BLaER1 treated with 17β-estradiol and CSF1 and Interleukin-3, amounts not matched to agents 10 nM and 100 nM (cell line): ENCODE measurements at regions not wholly inside any gene's neighbourhood (a gene's known extent, or its start where the extent isn't known, plus 50 kb on each side); places are given as distances from the start of the nearest gene placed in this dataset.

Experiments
- H3K27ac ChIP-seq, 11 experiments: shearing (Covaris generic); formaldehyde crosslinking; 2 replicates each; pipeline ENCODE4 v1.8.1; 2022
- H3K27me3 ChIP-seq, 11 experiments: shearing (Covaris generic); formaldehyde crosslinking; 2 replicates each; pipeline ENCODE4 v1.8.1; 2022
- H3K36me3 ChIP-seq, 11 experiments: shearing (Covaris generic); formaldehyde crosslinking; 2 replicates each; pipeline ENCODE4 v1.8.1; 2022
- H3K4me1 ChIP-seq, 10 experiments: shearing (Covaris generic); formaldehyde crosslinking; 2 replicates each; pipeline ENCODE4 v1.8.1; 2022
- H3K4me2 ChIP-seq, 11 experiments: shearing (Covaris generic); formaldehyde crosslinking; 2 replicates each; pipeline ENCODE4 v1.8.1; 2022
- H3K4me3 ChIP-seq, 10 experiments: shearing (Covaris generic); formaldehyde crosslinking; 2 replicates each; pipeline ENCODE4 v1.8.1; 2022
- H3K9ac ChIP-seq, 11 experiments: shearing (Covaris generic); formaldehyde crosslinking; 2 replicates each; pipeline ENCODE4 v1.8.1; 2022
- H3K9me3 ChIP-seq, 11 experiments: shearing (Covaris generic); formaldehyde crosslinking; replicated peaks in 1 of 11; 2 replicates each; pipeline ENCODE4 v1.8.1; 2022
- H4K20me1 ChIP-seq, 11 experiments: shearing (Covaris generic); formaldehyde crosslinking; 2 replicates each; pipeline ENCODE4 v1.8.1; 2022
- Cebpa-rat ChIP-seq, 11 experiments: shearing (Covaris generic); IDR thresholded peaks; 2 replicates each; pipeline ENCODE4 v1.8.1; 2022

DNA sequence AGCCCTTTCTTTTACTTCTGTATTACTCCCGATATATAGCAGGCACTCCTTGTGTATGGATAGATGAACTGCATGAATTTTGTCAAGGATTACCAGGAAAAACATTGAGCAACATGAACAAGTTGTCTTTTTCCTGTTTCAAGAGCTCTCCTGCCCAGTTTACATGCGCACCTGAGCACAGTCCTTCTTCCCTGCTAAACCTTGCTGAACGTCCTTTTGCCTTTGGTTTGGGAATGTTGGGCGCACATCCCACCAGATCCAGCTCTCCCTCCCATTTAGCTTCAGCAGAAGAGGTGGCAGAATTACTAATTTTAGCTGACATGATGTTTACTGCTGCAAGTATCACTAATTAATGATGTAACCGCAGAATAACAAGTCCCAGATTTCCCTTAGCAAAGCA, 121.4 kb upstream of the TMCC3 start:
- Histone ChIP-seq H3K27me3 (no peaks in the 10 kb centered on the region), H3K4me3 (no peak overlapping the region), H3K4me2 (no peak overlapping the region), H3K27ac (no peak overlapping the region), H3K4me1 (peaks cover 19 to 29% (median 25%) of the 10 kb centered on the region in 10 experiments), H3K9me3 (peaks cover 0 to 11% (median 6%) of the 10 kb centered on the region in 11 experiments; a peak in 12 of 22 replicates), H3K36me3 (no peaks in the 10 kb centered on the region), H4K20me1 (no peaks in the 10 kb centered on the region; a peak in 1 of 22 replicates), H3K9ac (no peak overlapping the region)
- TF ChIP-seq Cebpa-rat (IDR thresholded peaks at IDR 0.05) = no peak

DNA sequence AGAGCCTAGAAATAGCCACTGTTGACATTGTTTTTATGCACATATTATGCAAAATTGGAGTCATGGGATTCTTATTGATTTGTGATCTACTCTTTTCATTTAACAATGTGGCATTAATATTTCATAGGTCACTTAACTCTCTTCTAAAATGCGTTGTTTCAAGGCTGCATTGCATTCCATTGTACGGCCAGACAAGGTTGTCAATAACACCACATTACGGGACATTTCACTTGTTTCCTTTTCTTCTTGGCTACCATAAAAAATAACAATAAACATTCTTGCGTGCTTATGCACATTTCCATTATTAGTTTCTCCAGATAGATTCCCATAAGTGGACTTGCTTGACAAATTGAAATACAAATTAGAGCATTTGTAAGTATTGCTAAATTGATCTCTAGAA, 120.8 kb upstream of the TMCC3 start:
- H3K9me3 ChIP-seq = peaks cover 0 to 11% (median 6%) of the 10 kb centered on the region in 11 experiments; a peak in 12 of 22 replicates
- H3K27ac ChIP-seq = no peak overlapping the region
- no peak for TF ChIP-seq Cebpa-rat (IDR thresholded peaks at IDR 0.05)
- no peaks in the 10 kb centered on the region for H3K36me3 ChIP-seq
- no peak overlapping the region for H3K4me3 ChIP-seq
- no peak overlapping the region for H3K4me2 ChIP-seq
- H3K27me3 ChIP-seq = no peaks in the 10 kb centered on the region
- H3K9ac ChIP-seq = no peak overlapping the region
- H4K20me1 ChIP-seq = no peaks in the 10 kb centered on the region; a peak in 1 of 22 replicates
- H3K4me1 ChIP-seq = peaks cover 19 to 29% (median 25%) of the 10 kb centered on the region in 10 experiments

DNA sequence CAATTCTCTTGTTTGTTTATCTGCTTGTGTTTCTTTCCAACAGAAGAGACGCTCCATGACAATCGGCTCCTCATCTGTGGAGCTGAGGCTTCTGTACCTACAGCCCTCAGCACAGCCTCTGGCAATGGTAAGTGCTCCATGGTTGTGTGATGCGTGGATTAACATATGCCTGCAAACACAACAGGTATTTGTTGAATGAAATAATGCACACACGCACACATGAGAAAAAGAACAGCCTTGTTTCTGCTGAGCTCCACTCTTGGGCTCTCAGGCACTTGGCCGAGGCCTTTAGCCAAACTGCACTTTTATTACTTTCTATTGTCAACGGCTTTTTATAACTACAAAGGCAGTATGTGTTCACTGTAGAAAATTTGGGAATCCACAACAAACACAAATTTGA, 120.4 kb upstream of the TMCC3 start:
- no peak overlapping the region for H3K9ac ChIP-seq
- no peak for TF ChIP-seq Cebpa-rat (IDR thresholded peaks at IDR 0.05)
- no peak overlapping the region for H3K27ac ChIP-seq
- no peak overlapping the region for H3K4me3 ChIP-seq
- H3K4me1 ChIP-seq = peaks cover 19 to 29% (median 25%) of the 10 kb centered on the region in 10 experiments
- H3K27me3 ChIP-seq = no peaks in the 10 kb centered on the region
- no peak overlapping the region for H3K4me2 ChIP-seq
- H3K9me3 ChIP-seq = peaks cover 0 to 11% (median 6%) of the 10 kb centered on the region in 11 experiments; a peak in 12 of 22 replicates
- H3K36me3 ChIP-seq = no peaks in the 10 kb centered on the region
- no peaks in the 10 kb centered on the region; a peak in 1 of 22 replicates for H4K20me1 ChIP-seq

- no peak for TF ChIP-seq Cebpa-rat (IDR thresholded peaks at IDR 0.05)
- no peak overlapping the region for H3K9ac ChIP-seq
- peaks cover 19 to 29% (median 25%) of the 10 kb centered on the region in 10 experiments for H3K4me1 ChIP-seq
- peaks cover 0 to 11% (median 6%) of the 10 kb centered on the region in 11 experiments; a peak in 12 of 22 replicates for H3K9me3 ChIP-seq
- H3K27me3 ChIP-seq = no peaks in the 10 kb centered on the region
- peak overlapping the region in 1 of 11 experiments; percentile 30; a peak in 1 of 22 replicates for H3K27ac ChIP-seq
- no peaks in the 10 kb centered on the region; a peak in 1 of 22 replicates for H4K20me1 ChIP-seq
- peak overlapping the region; percentile 70 to 90 (median 80); a peak in 21 of 22 replicates for H3K4me2 ChIP-seq
- H3K36me3 ChIP-seq = no peaks in the 10 kb centered on the region
- no peak overlapping the region for H3K4me3 ChIP-seq
Observed at GRCh38 chr12:94769776-94770759, 119.7 kb upstream of the TMCC3 start.

GRCh38 chr12:94769047-94769420, 118.7 kb upstream of the TMCC3 start:
- Histone ChIP-seq H3K9me3 (peaks cover 0 to 7% (median 4%) of the 10 kb centered on the region in 11 experiments; a peak in 12 of 22 replicates), H3K27ac (peak overlapping the region in 4 of 11 experiments; percentile 26 to 63 (median 44); a peak in 6 of 22 replicates), H3K4me2 (peak overlapping the region; percentile 70 to 90 (median 80)), H3K9ac (peak overlapping the region in 3 of 11 experiments; percentile 6 to 18 (median 10); a peak in 4 of 22 replicates), H4K20me1 (no peaks in the 10 kb centered on the region; a peak in 1 of 22 replicates), H3K27me3 (no peaks in the 10 kb centered on the region), H3K36me3 (no peaks in the 10 kb centered on the region), H3K4me3 (peak overlapping the region in 1 of 10 experiments; percentile 24; a peak in 2 of 20 replicates), H3K4me1 (peaks cover 19 to 29% (median 25%) of the 10 kb centered on the region in 10 experiments)
- TF ChIP-seq Cebpa-rat (IDR thresholded peaks at IDR 0.05) = no peak

- H3K9ac ChIP-seq = peak overlapping the region in 4 of 11 experiments; percentile 6 to 36 (median 14); a peak in 5 of 22 replicates
- H3K4me3 ChIP-seq = peak overlapping the region in 1 of 10 experiments; percentile 24; a peak in 2 of 20 replicates
- no peak for TF ChIP-seq Cebpa-rat (IDR thresholded peaks at IDR 0.05)
- H3K4me2 ChIP-seq = peak overlapping the region; percentile 70 to 90 (median 80)
- H4K20me1 ChIP-seq = no peaks in the 10 kb centered on the region; a peak in 1 of 22 replicates
- no peaks in the 10 kb centered on the region for H3K36me3 ChIP-seq
- H3K27me3 ChIP-seq = no peaks in the 10 kb centered on the region
- peaks cover 0 to 2% (median 0%) of the 10 kb centered on the region in 11 experiments; a peak in 1 of 22 replicates for H3K9me3 ChIP-seq
- H3K4me1 ChIP-seq = peaks cover 20 to 33% (median 26%) of the 10 kb centered on the region in 10 experiments
- H3K27ac ChIP-seq = peak overlapping the region in 4 of 11 experiments; percentile 26 to 63 (median 44); a peak in 6 of 22 replicates
Observed at GRCh38 chr12:94768398-94769046, 118.2 kb upstream of the TMCC3 start.

DNA sequence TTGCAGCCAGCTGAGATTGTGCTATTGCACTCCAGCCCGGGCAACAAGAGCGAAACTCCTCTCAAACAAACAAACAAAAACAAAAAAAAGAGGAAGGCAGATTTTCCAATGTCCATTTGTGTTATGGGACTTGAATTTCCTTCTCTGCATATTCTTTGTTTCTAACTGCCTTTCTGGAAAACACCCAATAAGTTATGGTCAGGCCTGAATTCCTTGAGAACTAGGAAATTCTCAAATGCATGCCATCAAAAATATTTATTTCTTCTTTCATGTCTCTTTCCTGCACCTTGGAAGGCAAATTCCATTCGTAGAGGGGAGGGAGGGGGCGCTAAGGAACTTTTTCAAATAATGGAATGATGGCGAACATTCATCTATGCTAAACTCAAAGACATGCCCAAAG, 117.6 kb upstream of the TMCC3 start:
- H3K4me1 ChIP-seq = peaks cover 23 to 39% (median 30%) of the 10 kb centered on the region in 10 experiments
- H3K4me2 ChIP-seq = peak overlapping the region; percentile 70 to 90 (median 80); a peak in 20 of 22 replicates
- no peak for TF ChIP-seq Cebpa-rat (IDR thresholded peaks at IDR 0.05)

GRCh38 chr12:94766397-94766796, 116.0 kb upstream of the TMCC3 start:
- no peaks in the 10 kb centered on the region for H4K20me1 ChIP-seq
- no peak overlapping the region for H3K9ac ChIP-seq
- peaks cover 23 to 46% (median 33%) of the 10 kb centered on the region in 10 experiments for H3K4me1 ChIP-seq
- H3K36me3 ChIP-seq = no peaks in the 10 kb centered on the region
- no peaks in the 10 kb centered on the region for H3K9me3 ChIP-seq
- H3K27me3 ChIP-seq = no peaks in the 10 kb centered on the region
- no peak for TF ChIP-seq Cebpa-rat (IDR thresholded peaks at IDR 0.05)
- H3K4me2 ChIP-seq = no peak overlapping the region
- H3K4me3 ChIP-seq = no peak overlapping the region
- no peak overlapping the region for H3K27ac ChIP-seq

More for the DNA sequence above, 117.6 kb upstream of the TMCC3 start:
- no peak overlapping the region for H3K27ac ChIP-seq
- H4K20me1 ChIP-seq = no peaks in the 10 kb centered on the region; a peak in 1 of 22 replicates
- no peak overlapping the region for H3K4me3 ChIP-seq
- no peaks in the 10 kb centered on the region for H3K9me3 ChIP-seq
- H3K36me3 ChIP-seq = no peaks in the 10 kb centered on the region
- no peaks in the 10 kb centered on the region for H3K27me3 ChIP-seq
- H3K9ac ChIP-seq = no peak overlapping the region; a peak in 1 of 22 replicates
